ENCODE measurements at regions not wholly inside any gene's neighbourhood (a gene's known extent, or its start where the extent isn't known, plus 50 kb on each side); places are given as distances from the start of the nearest gene placed in this dataset.

DNA sequence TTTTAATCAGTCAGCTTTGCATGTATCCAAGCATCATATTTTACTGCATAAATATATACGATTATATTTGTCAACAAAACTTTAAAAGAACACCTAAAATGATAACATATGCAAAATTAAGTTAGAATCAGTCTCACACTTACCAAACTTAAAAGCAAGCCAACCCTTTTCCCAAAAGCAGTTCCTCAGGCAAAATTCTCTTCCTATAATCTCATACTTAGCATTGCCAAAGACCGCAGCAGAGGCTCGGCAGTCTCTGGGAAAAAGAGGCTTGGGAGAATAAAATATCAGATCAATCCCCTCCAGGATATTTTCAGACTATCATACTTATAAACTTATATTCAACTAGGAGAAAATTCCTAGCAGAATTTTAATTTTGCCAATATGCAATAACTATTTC lies 93.2 kb upstream of the RGS18 start:
- TF ChIP-seq, protein P1, sequence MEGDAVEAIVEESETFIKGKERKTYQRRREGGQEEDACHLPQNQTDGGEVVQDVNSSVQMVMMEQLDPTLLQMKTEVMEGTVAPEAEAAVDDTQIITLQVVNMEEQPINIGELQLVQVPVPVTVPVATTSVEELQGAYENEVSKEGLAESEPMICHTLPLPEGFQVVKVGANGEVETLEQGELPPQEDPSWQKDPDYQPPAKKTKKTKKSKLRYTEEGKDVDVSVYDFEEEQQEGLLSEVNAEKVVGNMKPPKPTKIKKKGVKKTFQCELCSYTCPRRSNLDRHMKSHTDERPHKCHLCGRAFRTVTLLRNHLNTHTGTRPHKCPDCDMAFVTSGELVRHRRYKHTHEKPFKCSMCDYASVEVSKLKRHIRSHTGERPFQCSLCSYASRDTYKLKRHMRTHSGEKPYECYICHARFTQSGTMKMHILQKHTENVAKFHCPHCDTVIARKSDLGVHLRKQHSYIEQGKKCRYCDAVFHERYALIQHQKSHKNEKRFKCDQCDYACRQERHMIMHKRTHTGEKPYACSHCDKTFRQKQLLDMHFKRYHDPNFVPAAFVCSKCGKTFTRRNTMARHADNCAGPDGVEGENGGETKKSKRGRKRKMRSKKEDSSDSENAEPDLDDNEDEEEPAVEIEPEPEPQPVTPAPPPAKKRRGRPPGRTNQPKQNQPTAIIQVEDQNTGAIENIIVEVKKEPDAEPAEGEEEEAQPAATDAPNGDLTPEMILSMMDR (IDR thresholded peaks at IDR 0.05): no peak
- TF ChIP-seq POLR2A (IDR thresholded peaks at IDR 0.05): no peak
